ENCODE measurements at regions not wholly inside any gene's neighbourhood (a gene's known extent, or its start where the extent isn't known, plus 50 kb on each side); places are given as distances from the start of the nearest gene placed in this dataset.

- no peak for TF ChIP-seq NFRKB (IDR thresholded peaks at IDR 0.05)
- TF ChIP-seq FOXM1 (IDR thresholded peaks at IDR 0.05; ENCODE audit: borderline replicate concordance), result no peak
- no peak for TF ChIP-seq TARDBP (IDR thresholded peaks at IDR 0.05)
Measured at GRCh38 chr11:70918242-70918641, 334.1 kb downstream of the SHANK2 start.

Data from HEK293T (cell line).